ENCODE measurements at regions not wholly inside any gene's neighbourhood (a gene's known extent, or its start where the extent isn't known, plus 50 kb on each side); places are given as distances from the start of the nearest gene placed in this dataset.

GRCh38 chr6:166718516-166718915 lies 91.5 kb upstream of the RPS6KA2 start:
- TF ChIP-seq KDM1A (CRISPR knock-in tag; IDR thresholded peaks at IDR 0.05) (no peak), CEBPB (IDR thresholded peaks at IDR 0.05; ENCODE audit: borderline replicate concordance, low read depth, low read length) (no peak), MAX (IDR thresholded peaks at IDR 0.05) (no peak), MAFK (conservative IDR thresholded peaks at IDR 0.05 in 1 of 2, IDR thresholded peaks at IDR 0.05 in 1 of 2; ENCODE audit: low read length in 2 of 2) (no peak), PRDM10 (CRISPR knock-in tag; IDR thresholded peaks at IDR 0.05; ENCODE audit: low read depth) (no peak), TEAD2 (CRISPR knock-in tag; IDR thresholded peaks at IDR 0.05) (no peak), ZFP37 (CRISPR knock-in tag; IDR thresholded peaks at IDR 0.05; ENCODE audit: borderline replicate concordance) (no peak), MYC (CRISPR knock-in tag; IDR thresholded peaks at IDR 0.05; ENCODE audit: borderline replicate concordance) (no peak), ARNTL (CRISPR knock-in tag; IDR thresholded peaks at IDR 0.05) (no peak)

All from HepG2 (cell line).